Vagina (tissue), 2 donors: ENCODE measurements at regions not wholly inside any gene's neighbourhood (a gene's known extent, or its start where the extent isn't known, plus 50 kb on each side); places are given as distances from the start of the nearest gene placed in this dataset.

Experiments
- DNase-seq, 2 donors: peaks; one replicate each; pipeline ENCODE4 v3.0.0-alpha.2; 2017; ENCODE audit errors: extremely low spot score in 2 of 2
- H3K27ac ChIP-seq: fragments of 200-600 bp; sonication (generic); one replicate; pipeline ENCODE4 v1.5.1; 2019
- H3K27me3 ChIP-seq: fragments of 200-600 bp; sonication (generic); one replicate; pipeline ENCODE4 v1.5.1; 2019
- H3K36me3 ChIP-seq, 2 donors: fragments of 200-600 bp; sonication (generic); one replicate each; pipeline ENCODE4 v1.5.1; 2017 to 2019
- H3K4me1 ChIP-seq: fragments of 200-600 bp; sonication (generic); one replicate; pipeline ENCODE4 v1.5.1; 2019
- H3K4me3 ChIP-seq, 2 donors: fragments of 200-600 bp; sonication (generic); 1 replicate in 1 of 2; 2 replicates in 1 of 2; pipeline ENCODE4 v1.5.1; 2016 to 2019
- H3K9me3 ChIP-seq: fragments of 200-600 bp; sonication (generic); one replicate; pipeline ENCODE4 v1.5.1; 2019
- POLR2A ChIP-seq, 2 donors: fragments of 450-650 bp; IDR thresholded peaks; one replicate each; pipeline ENCODE4 v1.6.1; 2017; ENCODE audit warnings: antibody characterized with exemption in 2 of 2, mild to moderate bottlenecking in 2 of 2, moderate library complexity in 2 of 2
- POLR2AphosphoS5 ChIP-seq, 2 donors: sonication (generic); formaldehyde crosslinking; IDR thresholded peaks; one replicate each; pipeline ENCODE4 v1.9.0; 2017; ENCODE audit warnings: antibody characterized with exemption in 2 of 2, mild to moderate bottlenecking in 2 of 2, low read depth in 1 of 2; ENCODE audit not compliant: insufficient read depth in 1 of 2
- intact Hi-C: fragments of 100-400 bp; cut with DNase I; formaldehyde crosslinking; loops from one replicate; pipeline ENCODE4 v1.15.1; 2023
- TF ChIP-seq, protein P1 (sequence below), 3 experiments: fragments of 450-650 bp in 2 of 3; fragments of 200-600 bp in 1 of 3; sonication (generic) in 1 of 3; IDR thresholded peaks; one replicate each; pipeline ENCODE4 v1.5.1; 2017 to 2019; ENCODE audit warnings: antibody characterized with exemption in 3 of 3, mild to moderate bottlenecking in 2 of 3, moderate library complexity in 2 of 3

DNA sequence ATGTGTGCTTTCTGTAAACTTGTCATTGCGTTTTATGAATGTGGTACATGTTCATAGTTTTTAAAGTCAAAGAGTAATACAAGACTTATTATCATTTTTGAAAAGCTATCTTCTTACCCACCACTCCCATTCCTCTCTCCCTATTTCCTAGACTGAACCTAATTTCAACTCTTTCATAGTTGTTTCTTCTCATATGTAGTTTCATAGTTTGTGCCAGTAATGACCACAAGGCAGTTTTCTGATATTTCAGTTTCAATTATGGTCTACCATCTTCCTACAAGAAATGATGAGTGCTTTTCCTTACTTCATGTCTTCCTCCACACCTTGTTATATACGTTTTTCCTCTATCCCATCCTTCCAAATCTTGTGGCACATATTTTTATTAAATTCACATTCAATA, 445.0 kb upstream of the GOLIM4 start:
- no peak for DNase-seq
- TF ChIP-seq, protein P1, sequence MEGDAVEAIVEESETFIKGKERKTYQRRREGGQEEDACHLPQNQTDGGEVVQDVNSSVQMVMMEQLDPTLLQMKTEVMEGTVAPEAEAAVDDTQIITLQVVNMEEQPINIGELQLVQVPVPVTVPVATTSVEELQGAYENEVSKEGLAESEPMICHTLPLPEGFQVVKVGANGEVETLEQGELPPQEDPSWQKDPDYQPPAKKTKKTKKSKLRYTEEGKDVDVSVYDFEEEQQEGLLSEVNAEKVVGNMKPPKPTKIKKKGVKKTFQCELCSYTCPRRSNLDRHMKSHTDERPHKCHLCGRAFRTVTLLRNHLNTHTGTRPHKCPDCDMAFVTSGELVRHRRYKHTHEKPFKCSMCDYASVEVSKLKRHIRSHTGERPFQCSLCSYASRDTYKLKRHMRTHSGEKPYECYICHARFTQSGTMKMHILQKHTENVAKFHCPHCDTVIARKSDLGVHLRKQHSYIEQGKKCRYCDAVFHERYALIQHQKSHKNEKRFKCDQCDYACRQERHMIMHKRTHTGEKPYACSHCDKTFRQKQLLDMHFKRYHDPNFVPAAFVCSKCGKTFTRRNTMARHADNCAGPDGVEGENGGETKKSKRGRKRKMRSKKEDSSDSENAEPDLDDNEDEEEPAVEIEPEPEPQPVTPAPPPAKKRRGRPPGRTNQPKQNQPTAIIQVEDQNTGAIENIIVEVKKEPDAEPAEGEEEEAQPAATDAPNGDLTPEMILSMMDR (IDR thresholded peaks at IDR 0.05): no peak
- TF ChIP-seq POLR2A (IDR thresholded peaks at IDR 0.05) (no peak), POLR2AphosphoS5 (IDR thresholded peaks at IDR 0.05; ENCODE audit: insufficient read depth in 1 of 2, low read depth in 1 of 2) (no peak)
- intact Hi-C loops: no loop called here
- Histone ChIP-seq H3K9me3 (no peaks in the 10 kb centered on the region), H3K36me3 (no peaks in the 10 kb centered on the region), H3K27me3 (no peaks in the 10 kb centered on the region), H3K4me3 (no peak overlapping the region), H3K4me1 (no peaks in the 10 kb centered on the region), H3K27ac (no peak overlapping the region)

DNA sequence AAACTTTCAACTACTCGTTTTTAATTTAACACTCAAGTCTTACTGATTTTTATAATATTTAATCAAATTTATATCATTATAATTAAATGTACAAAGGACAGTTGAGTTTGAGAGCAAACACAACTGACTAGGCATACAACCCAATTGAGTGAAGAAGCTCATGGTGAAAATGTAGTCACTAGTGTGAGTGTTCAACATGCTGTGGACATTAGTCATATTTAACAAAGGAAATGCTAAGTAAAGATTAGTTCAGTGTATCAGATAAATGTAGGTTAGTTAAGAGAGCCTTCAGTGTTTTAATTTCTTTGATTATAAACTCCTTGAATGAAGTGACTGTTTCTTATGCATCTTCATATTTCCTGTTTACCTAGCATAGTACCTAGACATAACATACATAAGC, 444.2 kb upstream of the GOLIM4 start:
- intact Hi-C loops: no loop called here
- H3K9me3 ChIP-seq: no peaks in the 10 kb centered on the region
- no peak overlapping the region for H3K4me3 ChIP-seq
- TF ChIP-seq POLR2AphosphoS5 (IDR thresholded peaks at IDR 0.05; ENCODE audit: insufficient read depth in 1 of 2, low read depth in 1 of 2) (no peak), POLR2A (IDR thresholded peaks at IDR 0.05) (no peak)
- TF ChIP-seq, protein P1 (IDR thresholded peaks at IDR 0.05): no peak
- H3K27me3 ChIP-seq: no peaks in the 10 kb centered on the region
- DNase-seq: no peak
- H3K4me1 ChIP-seq: no peaks in the 10 kb centered on the region
- no peaks in the 10 kb centered on the region for H3K36me3 ChIP-seq
- no peak overlapping the region for H3K27ac ChIP-seq

DNA sequence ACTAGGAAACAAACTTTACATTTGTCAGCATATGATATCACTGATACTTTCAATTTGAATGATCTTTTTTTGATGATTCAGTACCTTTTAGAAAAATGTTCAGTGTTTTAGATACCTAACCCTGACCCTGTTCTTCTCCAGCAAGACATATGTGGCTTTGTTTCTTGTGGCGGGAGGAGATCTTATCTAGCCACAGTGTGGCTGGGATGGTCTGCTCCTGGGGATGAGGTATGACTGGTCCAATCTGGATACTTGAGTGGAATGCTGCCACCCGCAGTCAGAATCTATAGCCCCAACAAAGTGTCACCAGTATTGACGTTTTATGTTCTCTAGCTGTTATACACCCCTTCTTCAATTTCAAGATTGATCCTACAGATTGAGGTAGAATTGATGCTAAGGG, 439.0 kb upstream of the GOLIM4 start:
- intact Hi-C loops: no loop called here
- H3K27ac ChIP-seq: no peak overlapping the region
- no peaks in the 10 kb centered on the region for H3K9me3 ChIP-seq
- TF ChIP-seq POLR2A (IDR thresholded peaks at IDR 0.05) (no peak), POLR2AphosphoS5 (IDR thresholded peaks at IDR 0.05; ENCODE audit: insufficient read depth in 1 of 2, low read depth in 1 of 2) (no peak)
- TF ChIP-seq, protein P1 (IDR thresholded peaks at IDR 0.05): no peak
- no peaks in the 10 kb centered on the region for H3K36me3 ChIP-seq
- DNase-seq: no peak
- H3K4me3 ChIP-seq: no peak overlapping the region
- H3K4me1 ChIP-seq: no peaks in the 10 kb centered on the region
- no peaks in the 10 kb centered on the region for H3K27me3 ChIP-seq

DNA sequence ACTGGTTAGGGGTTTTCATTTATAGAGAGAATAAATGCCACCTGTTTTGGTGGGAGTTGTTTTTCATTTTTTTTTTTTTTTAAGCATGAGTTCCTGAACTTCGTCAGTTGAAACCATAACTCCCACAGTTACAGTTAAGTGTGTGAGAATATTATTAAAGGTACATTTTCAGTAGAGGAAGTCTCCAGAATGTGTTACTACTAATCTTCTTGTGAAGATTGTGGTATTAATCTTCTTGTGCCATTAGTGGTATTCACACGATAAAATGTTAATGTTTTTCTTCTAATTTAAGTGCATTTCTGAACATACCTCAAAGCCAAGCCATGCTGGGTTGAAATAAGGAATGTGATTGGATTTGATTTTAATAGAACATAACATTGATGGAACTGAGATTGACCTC, 437.9 kb upstream of the GOLIM4 start:
- Histone ChIP-seq H3K36me3 (no peaks in the 10 kb centered on the region), H3K9me3 (no peaks in the 10 kb centered on the region), H3K4me1 (no peaks in the 10 kb centered on the region), H3K27ac (no peak overlapping the region), H3K4me3 (no peak overlapping the region), H3K27me3 (no peaks in the 10 kb centered on the region)
- TF ChIP-seq POLR2A (IDR thresholded peaks at IDR 0.05) (no peak), POLR2AphosphoS5 (IDR thresholded peaks at IDR 0.05; ENCODE audit: insufficient read depth in 1 of 2, low read depth in 1 of 2) (no peak)
- TF ChIP-seq, protein P1 (IDR thresholded peaks at IDR 0.05): no peak
- no peak for DNase-seq
- intact Hi-C loops: no loop called here

DNA sequence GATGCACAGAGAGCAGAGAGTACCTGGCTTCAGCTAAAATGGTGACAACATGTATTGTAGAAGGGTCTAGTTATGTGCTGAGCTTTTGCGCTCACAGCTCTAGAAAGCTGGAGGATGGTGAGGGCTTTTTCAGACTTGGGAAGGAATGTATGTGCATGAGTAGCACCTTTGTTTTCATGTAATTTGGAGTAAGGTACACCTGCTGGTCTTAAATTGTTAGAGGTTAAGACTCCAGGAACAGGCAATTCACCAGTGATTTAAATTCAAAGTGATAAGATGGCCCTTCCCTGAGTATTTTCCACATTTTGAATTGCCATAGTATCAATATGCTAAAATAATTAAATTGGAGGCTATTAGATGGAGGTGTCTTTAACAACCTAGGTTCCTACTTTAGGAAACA, 436.4 kb upstream of the GOLIM4 start:
- Histone ChIP-seq H3K36me3 (no peaks in the 10 kb centered on the region), H3K9me3 (no peaks in the 10 kb centered on the region), H3K4me1 (no peaks in the 10 kb centered on the region), H3K27ac (no peak overlapping the region), H3K4me3 (no peak overlapping the region), H3K27me3 (no peaks in the 10 kb centered on the region)
- TF ChIP-seq POLR2A (IDR thresholded peaks at IDR 0.05): no peak
- no peak for TF ChIP-seq POLR2AphosphoS5 (IDR thresholded peaks at IDR 0.05; ENCODE audit: insufficient read depth in 1 of 2, low read depth in 1 of 2)
- TF ChIP-seq, protein P1 (IDR thresholded peaks at IDR 0.05): no peak
- intact Hi-C loops: no loop called here
- DNase-seq: no peak
